HG02623 (cell line): ENCODE measurements at regions not wholly inside any gene's neighbourhood (a gene's known extent, or its start where the extent isn't known, plus 50 kb on each side); places are given as distances from the start of the nearest gene placed in this dataset.

ENCODE experiments used
- ATAC-seq: cut with Tn5 transposase; IDR thresholded peaks from one replicate; pipeline ENCODE4 v1.9.1; 2021; ENCODE audit warnings: moderate library complexity; ENCODE audit not compliant: unreplicated experiment

DNA sequence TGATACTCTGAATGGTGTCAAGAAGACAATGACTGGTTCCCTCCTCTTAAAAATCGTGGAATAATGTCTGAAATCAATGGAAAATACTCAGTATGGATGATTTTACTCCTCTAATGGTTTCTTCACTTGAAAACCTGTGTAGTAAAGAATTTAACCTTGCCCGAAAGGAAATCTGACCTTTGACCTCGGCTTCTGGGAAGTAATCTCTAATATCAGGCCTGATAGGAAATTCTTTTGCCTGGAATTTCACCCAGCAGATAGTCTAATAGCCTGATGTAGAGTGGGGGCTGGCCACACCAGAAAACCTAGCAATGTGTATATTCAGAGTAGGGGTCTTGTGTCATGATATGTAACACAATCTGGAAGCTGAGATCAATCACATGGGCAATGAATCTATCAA is 91.5 kb upstream of the GOLIM4 start:
- ATAC-seq, result no peak

DNA sequence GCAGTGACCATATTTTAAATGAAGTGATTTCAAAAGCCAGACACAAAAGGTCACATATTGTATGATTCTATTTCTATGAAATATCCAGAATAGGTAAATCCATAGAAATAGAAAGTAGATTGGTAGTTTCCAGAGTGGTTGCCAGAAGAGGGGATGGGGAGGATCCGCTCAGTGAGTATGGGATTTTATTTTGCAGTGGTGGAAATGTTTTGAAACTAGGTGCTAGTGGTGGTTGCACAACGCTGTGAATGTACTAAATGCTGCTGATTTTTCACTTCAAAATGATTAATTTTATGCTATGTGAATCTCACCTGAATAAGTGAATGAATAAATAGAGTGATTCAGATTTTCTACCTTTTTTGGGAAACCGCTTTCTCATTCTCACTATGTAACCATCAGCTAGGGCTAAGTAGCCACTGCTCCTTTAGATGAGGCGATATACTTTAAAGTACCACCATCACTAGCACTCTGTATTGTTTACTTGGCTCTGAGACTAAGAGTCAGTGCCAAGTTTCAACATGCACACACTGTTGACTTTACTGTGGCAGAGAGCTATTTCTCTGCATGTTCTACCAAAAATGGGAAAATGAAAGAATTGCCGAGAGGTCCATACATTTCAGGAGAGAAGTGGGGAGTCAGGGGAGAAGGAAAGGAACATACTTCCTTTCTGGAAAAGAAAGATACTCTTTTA is 90.7 kb upstream of the GOLIM4 start:
- no peak for ATAC-seq

DNA sequence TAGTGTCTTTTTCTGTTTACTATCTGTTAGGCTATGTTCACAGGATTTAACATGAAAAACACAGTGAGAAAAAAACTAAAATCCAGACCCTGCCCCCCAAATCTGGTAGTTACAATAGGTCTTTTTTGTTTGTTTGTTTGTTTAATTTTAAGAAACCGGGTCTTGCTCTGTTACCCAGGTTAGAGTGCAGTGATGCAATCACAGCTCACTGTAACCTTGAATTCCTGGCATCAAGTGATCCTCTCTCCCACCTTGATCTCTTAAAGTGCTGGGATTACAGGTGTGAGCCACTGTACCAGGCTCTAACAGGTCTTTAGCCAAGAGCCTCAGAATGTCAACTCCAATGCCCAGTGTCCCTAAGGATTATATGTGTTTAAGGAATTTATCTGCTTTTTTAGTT is 88.0 kb upstream of the GOLIM4 start:
- no peak for ATAC-seq

DNA sequence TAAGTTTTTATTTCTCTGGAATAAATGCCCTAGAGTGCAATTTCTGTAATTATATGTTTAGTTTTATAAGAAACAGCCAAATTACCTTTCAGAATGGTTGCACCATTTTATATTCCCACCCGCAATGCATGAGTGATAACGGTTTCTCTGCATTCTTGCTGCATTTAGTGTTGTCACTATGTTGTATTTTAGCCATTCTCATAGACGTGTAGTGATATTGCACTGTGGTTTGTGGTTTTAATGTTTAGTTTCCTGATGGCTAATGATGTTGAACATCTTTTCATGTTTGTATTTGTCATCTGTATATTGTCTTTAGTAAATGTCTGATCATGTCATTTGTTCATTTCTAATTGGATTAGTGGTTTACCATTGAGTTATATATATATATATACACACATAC is 73.0 kb upstream of the GOLIM4 start:
- ATAC-seq, result no peak

DNA sequence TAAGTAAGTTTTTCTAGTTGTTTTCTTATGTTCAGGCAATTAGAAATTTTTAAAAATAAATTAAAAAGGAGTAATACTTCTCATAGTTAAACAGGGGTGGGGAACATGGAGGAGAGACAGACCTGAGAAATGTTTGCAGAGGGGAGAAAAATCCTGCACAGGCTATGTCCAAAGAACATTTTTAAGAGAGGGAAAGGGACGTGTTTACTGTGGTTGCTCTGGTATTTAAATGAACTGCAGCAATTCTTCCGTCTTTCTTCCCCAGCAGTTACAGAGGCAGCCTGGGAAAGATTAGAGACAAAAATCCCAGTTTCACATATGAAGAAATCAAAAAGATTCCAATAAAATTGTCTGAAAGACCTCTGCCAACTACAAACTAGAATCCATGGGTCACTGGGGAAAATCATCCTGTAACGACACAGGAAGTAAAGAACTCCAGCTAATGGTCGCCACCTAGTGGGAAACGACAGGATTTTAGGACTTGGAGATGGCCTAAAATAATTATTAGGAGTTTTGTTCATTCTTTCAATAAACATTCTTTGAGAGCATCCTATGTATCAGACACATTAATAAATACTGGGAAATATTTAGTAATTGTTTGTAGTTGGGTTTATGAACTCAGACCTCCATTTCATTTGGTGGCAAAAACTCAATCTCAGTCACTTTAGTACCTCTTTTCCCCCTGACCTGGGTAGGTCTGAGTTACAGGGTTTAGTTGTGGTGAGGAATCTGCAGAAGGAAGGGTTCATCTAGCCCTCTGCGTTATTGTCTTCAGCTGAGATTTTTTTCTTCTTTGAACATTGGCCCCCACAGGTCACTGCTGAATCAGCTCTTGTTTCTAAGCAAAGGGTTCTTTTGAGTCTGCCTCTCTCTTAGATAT is 69.9 kb upstream of the GOLIM4 start:
- ATAC-seq, result peak; percentile 82

DNA sequence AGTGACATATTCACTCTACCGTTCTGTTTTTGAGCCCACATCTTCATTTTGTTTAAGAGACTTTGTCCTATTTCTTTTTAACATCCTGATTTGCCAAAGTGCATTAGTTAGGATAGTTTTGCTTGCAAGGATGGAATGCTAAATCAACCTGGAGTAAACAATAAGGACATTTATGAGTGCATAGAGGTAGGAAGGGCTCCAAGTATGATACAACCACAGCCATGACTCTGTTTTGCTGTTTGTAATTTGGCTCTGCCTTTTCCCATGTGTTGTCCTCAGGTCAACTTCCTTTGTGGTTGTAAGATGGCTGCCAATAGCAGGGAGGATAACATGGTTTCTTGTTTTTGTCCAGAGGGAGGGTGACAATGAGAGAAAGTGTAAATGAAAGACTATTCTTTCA is 66.4 kb upstream of the GOLIM4 start:
- no peak for ATAC-seq

DNA sequence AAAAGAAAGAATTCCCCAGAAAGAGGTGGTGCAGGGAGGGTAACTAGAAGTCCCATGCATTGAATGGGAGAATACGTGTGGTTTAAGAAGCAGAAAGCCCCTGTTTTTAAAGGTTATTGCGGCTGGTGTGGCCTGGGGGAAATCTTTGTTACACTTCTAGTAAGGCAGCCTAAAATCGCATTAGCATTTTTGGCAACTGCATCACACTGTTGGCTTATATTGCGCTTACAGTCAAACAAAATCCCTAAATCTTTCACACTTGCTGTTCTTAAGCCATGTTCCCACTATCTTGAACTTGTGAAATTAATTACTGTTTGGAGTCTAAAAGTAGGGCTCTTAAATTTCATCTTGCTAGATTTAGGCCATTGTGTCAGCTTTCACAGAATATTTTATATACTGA is 66.0 kb upstream of the GOLIM4 start:
- ATAC-seq, result no peak

DNA sequence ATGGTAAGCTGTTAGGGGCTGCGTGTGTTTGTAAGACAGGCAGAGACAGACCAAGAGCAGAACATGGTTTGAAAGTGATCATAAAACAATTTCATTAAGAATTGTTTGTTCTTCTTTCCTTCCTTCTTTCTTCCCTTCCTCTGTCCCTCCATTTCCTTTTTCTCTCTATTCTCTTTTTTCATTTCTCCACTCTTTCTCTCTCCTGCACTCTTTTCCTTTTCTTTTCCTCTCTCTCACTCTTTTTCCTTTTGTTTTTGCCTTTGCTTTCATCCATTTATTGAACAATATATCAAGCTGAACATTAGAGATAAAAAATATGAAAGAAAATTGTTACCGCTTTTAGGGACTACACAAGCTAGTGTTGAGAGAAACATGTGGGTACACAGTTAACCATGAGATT is 62.2 kb upstream of the GOLIM4 start:
- ATAC-seq, result no peak

DNA sequence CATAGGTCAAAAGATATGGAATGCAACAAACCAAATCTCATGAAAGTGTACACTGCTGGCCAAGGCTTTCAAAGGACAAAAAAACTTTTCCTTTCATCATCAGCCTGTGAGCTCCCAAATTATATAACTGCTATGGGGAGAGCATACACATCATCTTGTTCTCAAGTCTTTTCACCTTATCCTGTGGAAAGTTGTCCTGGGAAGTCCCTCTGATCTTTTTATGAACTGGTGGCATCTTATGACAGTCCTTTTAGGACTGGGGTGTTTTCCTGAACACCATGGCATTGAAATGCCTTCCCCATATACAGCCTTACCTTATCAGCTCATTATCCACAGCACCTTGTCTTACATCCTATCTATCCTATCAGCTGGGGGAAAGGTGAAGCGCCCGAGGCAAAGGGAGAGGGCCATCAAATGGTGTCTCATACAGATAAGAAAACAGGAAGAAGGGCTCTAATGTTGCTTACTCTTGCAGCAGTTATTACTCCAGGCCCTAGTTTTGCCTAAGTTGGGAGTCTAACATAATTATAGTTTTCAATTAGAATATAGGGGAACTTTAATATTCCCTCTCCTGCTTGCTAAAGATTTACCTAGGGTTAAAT is 61.5 kb upstream of the GOLIM4 start:
- no peak for ATAC-seq

DNA sequence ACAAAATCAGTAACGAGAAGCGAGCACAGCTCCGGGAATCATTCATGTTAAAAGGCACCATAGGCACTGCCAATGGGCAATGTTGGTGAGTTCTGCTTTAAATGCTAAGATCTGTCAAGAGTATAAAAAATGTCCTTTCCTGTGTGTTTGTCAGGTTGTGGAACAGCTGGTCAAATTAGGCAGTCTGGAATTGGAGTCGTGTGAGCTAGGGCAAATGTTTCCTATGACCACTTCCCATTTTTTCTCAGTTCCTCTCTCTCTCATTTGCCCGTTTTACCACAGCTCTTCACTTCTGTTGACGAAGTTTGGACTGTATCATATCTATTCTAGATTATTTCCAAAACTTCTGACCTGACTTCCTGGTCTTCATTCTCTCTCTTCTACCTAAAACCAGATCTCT is 60.8 kb upstream of the GOLIM4 start:
- no peak for ATAC-seq

DNA sequence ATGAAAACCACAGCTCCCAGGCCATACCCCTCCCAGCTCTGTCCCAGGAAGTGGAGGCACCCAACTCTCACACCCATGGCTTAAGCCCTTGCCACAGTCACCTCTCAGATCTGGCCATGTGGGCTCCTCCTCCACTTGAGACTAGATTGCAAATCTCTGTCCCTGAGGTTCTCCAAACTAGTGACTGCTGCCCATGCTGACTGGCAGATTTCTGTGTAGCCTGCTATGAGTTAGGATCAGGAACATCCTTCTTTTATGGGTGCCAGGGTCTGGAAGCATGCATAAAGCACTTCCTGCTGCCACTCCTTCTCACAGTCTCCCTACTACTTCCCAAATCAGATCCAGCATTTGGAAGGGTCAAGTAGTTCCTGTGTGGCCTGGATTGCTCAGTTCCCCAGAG is 59.6 kb upstream of the GOLIM4 start:
- no peak for ATAC-seq

DNA sequence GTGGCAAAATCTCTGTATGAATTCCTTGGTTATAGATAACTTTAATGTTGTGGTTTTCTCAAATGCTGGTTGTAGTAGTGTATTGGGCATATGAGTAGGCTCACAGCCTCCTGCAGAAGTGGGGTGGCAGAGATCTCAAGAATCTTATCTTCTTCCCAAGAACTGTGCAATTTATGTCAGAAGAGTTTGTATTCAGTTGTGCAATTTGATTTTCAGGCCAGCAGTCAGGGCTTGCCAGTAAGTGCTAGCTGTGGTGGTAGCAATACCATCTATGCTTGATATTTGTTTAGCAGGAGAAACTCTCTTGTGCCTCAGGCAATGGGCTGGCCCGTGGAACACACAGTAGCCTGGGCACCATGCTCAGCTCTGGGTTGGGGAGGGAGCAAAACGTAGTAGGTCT is 58.4 kb upstream of the GOLIM4 start:
- ATAC-seq, result no peak

DNA sequence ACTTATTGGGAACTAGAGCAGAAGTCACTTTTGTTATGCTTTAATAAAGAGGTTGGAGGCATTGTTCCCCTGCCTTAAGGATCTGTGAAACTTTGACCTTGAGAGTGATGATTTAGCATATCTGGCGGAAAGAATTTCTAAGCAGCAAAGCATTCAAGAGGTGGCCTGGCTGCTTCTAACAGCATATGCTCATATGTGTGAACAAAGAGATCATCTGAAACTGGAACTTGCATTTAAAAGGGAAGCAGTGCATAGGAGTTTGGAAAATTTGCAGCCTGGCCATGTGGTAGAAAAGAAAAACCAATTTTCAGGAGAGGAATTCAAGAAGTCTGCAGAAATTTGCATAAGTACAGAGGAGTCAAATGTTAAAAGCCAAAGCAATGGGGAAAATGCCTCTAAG is 56.4 kb upstream of the GOLIM4 start:
- no peak for ATAC-seq
